GM12878 (cell line): ENCODE measurements at regions not wholly inside any gene's neighbourhood (a gene's known extent, or its start where the extent isn't known, plus 50 kb on each side); places are given as distances from the start of the nearest gene placed in this dataset.

ENCODE experiments used
- ATAC-seq: fragments of 200-7000 bp; cut with Tn5 transposase; 3 replicates; pipeline ENCODE4 v1.9.1; 2020; ENCODE audit warnings: mild to moderate bottlenecking, moderate library complexity
- BruUV-seq: library from RNA; stranded (reverse); fragments of 400-500 nt; replicated peaks from 2 replicates; lab custom pipeline; 2021; lab: Mats Ljungman, UMichigan
- CTCF ChIA-PET: fragments of 300-600 bp; sonication (Branson Sonifier 250); formaldehyde crosslinking; extraction: SDS; loops from one replicate; lab custom pipeline; 2021; ENCODE audit warnings: inconsistent platforms; lab: Yijun Ruan, JAX
- POLR2A ChIA-PET: fragments of 350-600 bp; formaldehyde crosslinking; extraction: SDS; loops from one replicate; lab custom pipeline; 2021; ENCODE audit warnings: inconsistent platforms; lab: Charles Lee
- RAD21 ChIA-PET: fragments of 300-600 bp; sonication (Branson Sonifier 250); formaldehyde crosslinking; loops from one replicate; lab custom pipeline; 2023; ENCODE audit warnings: antibody characterized with exemption; ENCODE audit not compliant: unreplicated experiment; lab: Charles Lee
- SMC1A ChIA-PET: fragments of 300-600 bp; sonication (Branson Sonifier 250); formaldehyde crosslinking; loops from one replicate; lab custom pipeline; 2023; ENCODE audit not compliant: unreplicated experiment, uncharacterized antibody; lab: Charles Lee
- DNase-seq: peaks from one replicate; pipeline ENCODE4 v3.0.0-alpha.2; 2011; ENCODE audit warnings: low read depth, low spot score
- FAIRE-seq: peaks from 3 replicates; lab custom pipeline; 2011; peaks lifted over from hg19 to GRCh38; lab: Jason Lieb, UNC
- H2AFZ ChIP-seq: 2 replicates; pipeline ENCODE4 v1.6.0; 2011; ENCODE audit warnings: low read depth, low read length, control low read depth; ENCODE audit not compliant: control insufficient read depth
- H3K27ac ChIP-seq: 2 replicates; pipeline ENCODE4 v1.5.1; 2011; ENCODE audit warnings: control low read depth; ENCODE audit not compliant: control insufficient read depth, insufficient read depth
- H3K27me3 ChIP-seq, 2 experiments: replicated peaks in 1 of 2; 2 replicates each; pipeline versions ENCODE4 v1.6.0 to v1.6.1; 2011; ENCODE audit warnings: low read length in 1 of 2; ENCODE audit not compliant: control insufficient read depth in 2 of 2, insufficient read depth in 2 of 2
- H3K36me3 ChIP-seq, 2 experiments: 2 replicates each; pipeline ENCODE4 v1.5.1; 2011; ENCODE audit warnings: low read length in 1 of 2; ENCODE audit not compliant: control insufficient read depth in 2 of 2, insufficient read depth in 2 of 2
- H3K4me1 ChIP-seq: 2 replicates; pipeline ENCODE4 v1.6.1; 2011; ENCODE audit warnings: mild to moderate bottlenecking, low read length, moderate library complexity, mixed read lengths; ENCODE audit not compliant: control insufficient read depth, insufficient read depth
- H3K4me2 ChIP-seq: 2 replicates; pipeline ENCODE4 v1.6.0; 2011; ENCODE audit warnings: control low read depth; ENCODE audit not compliant: control insufficient read depth, insufficient read depth
- H3K4me3 ChIP-seq: fragments of 200-600 bp; sonication (generic); 2 replicates; pipeline ENCODE4 v1.5.1; 2016
- H3K79me2 ChIP-seq: 2 replicates; pipeline ENCODE4 v1.6.0; 2011; ENCODE audit warnings: low read length; ENCODE audit not compliant: control insufficient read depth, insufficient read depth
- H3K9ac ChIP-seq: 2 replicates; pipeline ENCODE4 v1.8.0; 2011; ENCODE audit warnings: low read length, control low read depth, mixed read lengths; ENCODE audit not compliant: control insufficient read depth, insufficient read depth
- H3K9me3 ChIP-seq: replicated peaks from 3 replicates; pipeline ENCODE4 v1.5.1; 2011; ENCODE audit warnings: mild to moderate bottlenecking, low read length; ENCODE audit not compliant: control insufficient read depth, insufficient read depth
- H4K20me1 ChIP-seq: 2 replicates; pipeline ENCODE4 v1.6.0; 2011; ENCODE audit not compliant: control insufficient read depth, insufficient read depth
- BACH1 ChIP-seq: fragments of 450-650 bp; IDR thresholded peaks from 2 replicates; pipeline ENCODE4 v1.6.1; 2017; ENCODE audit warnings: mild to moderate bottlenecking, borderline replicate concordance
- HCFC1 ChIP-seq: fragments of 150-350 bp; IDR thresholded peaks from 2 replicates; pipeline ENCODE4 v1.6.1; 2014; ENCODE audit warnings: low read length
- NR2F1 ChIP-seq: fragments of 450-650 bp; conservative IDR thresholded peaks from 2 replicates; pipeline ENCODE4 v1.6.1; 2017; ENCODE audit warnings: mild to moderate bottlenecking
- PAX8 ChIP-seq: fragments of 450-650 bp; IDR thresholded peaks from 2 replicates; pipeline ENCODE4 v1.6.1; 2017; ENCODE audit warnings: mild to moderate bottlenecking, moderate library complexity
- RAD21 ChIP-seq: IDR thresholded peaks from 2 replicates; pipeline ENCODE4 v1.6.1; 2011; ENCODE audit warnings: mild to moderate bottlenecking, low read depth, low read length, moderate library complexity; ENCODE audit not compliant: insufficient read depth
- RBBP5 ChIP-seq: fragments of 200-600 bp; sonication (generic); conservative IDR thresholded peaks from 2 replicates; pipeline ENCODE4 v1.6.1; 2016
- SMAD1 ChIP-seq: fragments of 450-650 bp; IDR thresholded peaks from 2 replicates; pipeline ENCODE4 v1.6.1; 2018; ENCODE audit warnings: mild to moderate bottlenecking, low read depth; ENCODE audit not compliant: partially characterized antibody
- ZBTB11 ChIP-seq: fragments of 450-650 bp; formaldehyde crosslinking; IDR thresholded peaks from 2 replicates; pipeline ENCODE4 v1.5.0; 2022; ENCODE audit warnings: mild to moderate bottlenecking, missing genetic modification characterization
- ZNF24 ChIP-seq: fragments of 450-650 bp; IDR thresholded peaks from 2 replicates; pipeline ENCODE4 v1.6.1; 2017; ENCODE audit warnings: antibody characterized with exemption, mild to moderate bottlenecking
- ZNF622 ChIP-seq: fragments of 450-650 bp; IDR thresholded peaks from 2 replicates; pipeline ENCODE4 v1.6.1; 2017; ENCODE audit warnings: mild to moderate bottlenecking, inconsistent platforms
- WGBS: methylation state at CpG from one replicate; pipeline ENCODE4 v1.1.6; 2016; ENCODE audit warnings: low lambda C conversion rate; ENCODE audit not compliant: insufficient replicate concordance, insufficient coverage; ENCODE audit errors: missing lambda C conversion rate; 5-methylcytosine and 5-hydroxymethylcytosine counted together
- in situ Hi-C: fragments of 300-500 bp; cut with MboI; formaldehyde crosslinking; loops from 9 replicates; pipeline ENCODE4 v1.14.3; 2018; ENCODE audit warnings: mixed read lengths
- intact Hi-C: fragments of 100-400 bp; cut with micrococcal nuclease; formaldehyde crosslinking; loops from one replicate; pipeline ENCODE4 v1.14.2; 2022; ENCODE audit not compliant: unreplicated experiment
- TF ChIP-seq, protein P1 (sequence below): fragments of 450-650 bp; IDR thresholded peaks from 2 replicates; pipeline ENCODE4 v1.6.1; 2016; ENCODE audit warnings: mild to moderate bottlenecking

- Histone ChIP-seq H2AFZ (no peak overlapping the region), H3K9ac (no peak overlapping the region), H3K27me3 (no peaks in the 10 kb centered on the region; a peak in 1 of 4 replicates), H3K4me2 (no peak overlapping the region), H3K4me3 (no peak overlapping the region), H3K36me3 (no peaks in the 10 kb centered on the region), H3K79me2 (no peaks in the 10 kb centered on the region), H3K27ac (no peak overlapping the region)
- no peak; the same call in 2 of the 3 replicates for ATAC-seq
- WGBS, result 37% methylated on average over 20 of the region's 20 CpGs
- no TSS peak for BruUV-seq
- no peak for DNase-seq
- RAD21 ChIA-PET, result no interaction called here
- in situ Hi-C loops (no loop called here), intact Hi-C loops (no loop called here)
- POLR2A ChIA-PET, result no interaction called here
- TF ChIP-seq RBBP5 (no peak), PAX8 (no peak), BACH1 (no peak), HCFC1 (no peak), ZNF622 (no peak)
- TF ChIP-seq, all 136 proteins: peak for 0
- no peak for FAIRE-seq
- Histone ChIP-seq H3K9me3 (no peaks in the 10 kb centered on the region; the same call in 2 of the 3 replicates), H3K4me1 (no peaks in the 10 kb centered on the region), H4K20me1 (0 out of 2 replicates have a peak, but pooled peaks cover 3% of the 10 kb centered on the region)
- ChIA-PET CTCF (no interaction called here), SMC1A (no interaction called here)
Observed at GRCh38 chr17:77856551-77857305, 101.8 kb upstream of the TNRC6C start.

DNA sequence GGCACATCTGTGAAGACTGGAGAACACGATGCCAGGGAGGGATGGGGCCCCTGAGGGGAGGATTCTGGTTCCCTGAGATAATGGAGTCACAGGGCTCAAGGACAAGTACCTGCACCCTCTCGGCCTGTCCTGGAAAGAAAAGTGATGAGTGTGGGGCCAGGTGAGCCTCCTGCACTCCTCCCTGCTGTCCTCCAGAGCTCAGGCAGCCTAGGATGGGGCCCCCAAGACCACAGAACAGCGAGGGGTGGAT lies 101.3 kb upstream of the TNRC6C start:
- FAIRE-seq (no peak), DNase-seq (no peak), ATAC-seq (no peak)
- Histone ChIP-seq H4K20me1 (0 out of 2 replicates have a peak, but pooled peaks cover 3% of the 10 kb centered on the region), H3K4me2 (no peak overlapping the region), H3K27ac (no peak overlapping the region), H3K9me3 (no peaks in the 10 kb centered on the region; the same call in 2 of the 3 replicates), H3K36me3 (no peaks in the 10 kb centered on the region), H3K79me2 (no peaks in the 10 kb centered on the region), H2AFZ (no peak overlapping the region), H3K4me3 (no peak overlapping the region), H3K9ac (no peak overlapping the region), H3K4me1 (no peaks in the 10 kb centered on the region), H3K27me3 (no peaks in the 10 kb centered on the region; a peak in 1 of 4 replicates)
- BruUV-seq, result no TSS peak
- ChIA-PET POLR2A (no interaction called here), RAD21 (no interaction called here), CTCF (no interaction called here), SMC1A (no interaction called here)
- in situ Hi-C loops, result no loop called here
- TF ChIP-seq, protein P1, sequence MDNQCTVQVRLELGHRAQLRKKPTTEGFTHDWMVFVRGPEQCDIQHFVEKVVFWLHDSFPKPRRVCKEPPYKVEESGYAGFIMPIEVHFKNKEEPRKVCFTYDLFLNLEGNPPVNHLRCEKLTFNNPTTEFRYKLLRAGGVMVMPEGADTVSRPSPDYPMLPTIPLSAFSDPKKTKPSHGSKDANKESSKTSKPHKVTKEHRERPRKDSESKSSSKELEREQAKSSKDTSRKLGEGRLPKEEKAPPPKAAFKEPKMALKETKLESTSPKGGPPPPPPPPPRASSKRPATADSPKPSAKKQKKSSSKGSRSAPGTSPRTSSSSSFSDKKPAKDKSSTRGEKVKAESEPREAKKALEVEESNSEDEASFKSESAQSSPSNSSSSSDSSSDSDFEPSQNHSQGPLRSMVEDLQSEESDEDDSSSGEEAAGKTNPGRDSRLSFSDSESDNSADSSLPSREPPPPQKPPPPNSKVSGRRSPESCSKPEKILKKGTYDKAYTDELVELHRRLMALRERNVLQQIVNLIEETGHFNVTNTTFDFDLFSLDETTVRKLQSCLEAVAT, result no peak
- TF ChIP-seq NR2F1, result no peak
- TF ChIP-seq ZBTB11 (CRISPR knock-in tag), result no peak
- no peak for TF ChIP-seq SMAD1
- TF ChIP-seq RAD21, result no peak
- TF ChIP-seq ZNF24, result no peak
- WGBS, result 8% methylated on average over 3 of the region's 3 CpGs
- intact Hi-C loops, result no loop called here
